HG03064 (cell line): ENCODE measurements at regions not wholly inside any gene's neighbourhood (a gene's known extent, or its start where the extent isn't known, plus 50 kb on each side); places are given as distances from the start of the nearest gene placed in this dataset.
"Not testable (repeated sequence)": the region's sequence is repeated elsewhere in the genome, so short reads cannot be mapped to it uniquely, and the experiment has no call there.

ENCODE experiments used
- ATAC-seq: cut with Tn5 transposase; IDR thresholded peaks from one replicate; pipeline ENCODE4 v1.9.1; 2021; ENCODE audit warnings: low read depth; ENCODE audit not compliant: unreplicated experiment

DNA sequence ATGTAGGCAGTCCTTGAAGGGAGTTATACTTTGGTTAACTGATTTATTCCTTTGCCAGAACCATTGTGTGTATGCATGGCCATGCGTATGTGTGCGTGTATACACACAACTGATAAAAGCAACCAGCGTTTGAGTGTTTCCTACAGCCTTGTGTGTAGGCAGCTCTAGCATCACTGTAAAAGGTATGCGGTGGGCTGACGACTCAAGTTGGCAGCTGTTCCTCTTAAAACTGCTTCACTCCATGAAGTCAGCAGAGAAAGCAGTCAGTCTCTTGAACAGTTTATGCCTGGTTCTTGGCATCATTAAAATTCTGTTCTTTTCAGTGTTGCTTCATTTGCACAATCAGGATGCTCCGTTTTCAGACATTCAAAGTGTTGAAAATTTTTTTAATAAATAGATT, 103.5 kb upstream of the FRMPD4 start:
- no peak for ATAC-seq

GRCh38 chrX:12042615-12043014, 95.7 kb upstream of the FRMPD4 start:
- ATAC-seq: no peak

DNA sequence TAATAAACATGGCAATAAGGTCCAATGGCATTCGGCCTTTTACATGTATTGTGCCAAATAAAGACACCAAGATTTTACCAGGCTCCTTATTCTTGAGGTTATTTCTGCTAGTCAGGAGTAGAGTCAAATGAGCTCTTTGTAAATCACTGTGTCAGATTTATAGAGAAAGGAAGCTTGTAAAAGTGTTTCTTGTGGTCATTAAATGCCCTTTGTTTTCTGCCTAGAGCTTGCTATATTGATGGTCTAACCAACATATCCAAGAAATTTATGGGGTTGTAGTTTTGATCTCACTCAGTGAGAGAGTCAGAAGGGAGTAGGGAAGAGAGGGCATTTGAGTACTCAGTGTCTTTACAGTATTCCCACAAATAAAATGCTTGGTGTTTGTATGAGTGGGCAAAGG, 86.2 kb upstream of the FRMPD4 start:
- no peak for ATAC-seq

DNA sequence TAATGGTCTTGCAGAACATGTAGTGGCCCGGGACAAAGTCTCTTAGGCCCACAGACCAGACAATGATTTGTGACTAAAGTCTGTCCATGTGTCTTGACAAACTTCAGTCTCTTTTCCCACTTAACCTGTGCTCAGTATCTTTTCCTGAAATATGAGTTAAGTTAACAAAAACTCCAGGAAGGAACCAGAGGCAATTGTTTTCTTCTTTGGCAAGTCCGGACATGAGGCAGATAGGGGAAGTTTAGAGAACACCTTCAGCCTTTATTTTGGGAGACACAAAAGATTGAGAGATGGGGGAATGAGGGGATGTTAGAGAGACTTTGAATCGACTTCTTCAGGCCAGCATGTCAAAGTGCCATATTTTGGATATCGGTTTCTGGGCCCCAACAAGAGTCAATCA, 80.2 kb upstream of the FRMPD4 start:
- ATAC-seq: no peak

DNA sequence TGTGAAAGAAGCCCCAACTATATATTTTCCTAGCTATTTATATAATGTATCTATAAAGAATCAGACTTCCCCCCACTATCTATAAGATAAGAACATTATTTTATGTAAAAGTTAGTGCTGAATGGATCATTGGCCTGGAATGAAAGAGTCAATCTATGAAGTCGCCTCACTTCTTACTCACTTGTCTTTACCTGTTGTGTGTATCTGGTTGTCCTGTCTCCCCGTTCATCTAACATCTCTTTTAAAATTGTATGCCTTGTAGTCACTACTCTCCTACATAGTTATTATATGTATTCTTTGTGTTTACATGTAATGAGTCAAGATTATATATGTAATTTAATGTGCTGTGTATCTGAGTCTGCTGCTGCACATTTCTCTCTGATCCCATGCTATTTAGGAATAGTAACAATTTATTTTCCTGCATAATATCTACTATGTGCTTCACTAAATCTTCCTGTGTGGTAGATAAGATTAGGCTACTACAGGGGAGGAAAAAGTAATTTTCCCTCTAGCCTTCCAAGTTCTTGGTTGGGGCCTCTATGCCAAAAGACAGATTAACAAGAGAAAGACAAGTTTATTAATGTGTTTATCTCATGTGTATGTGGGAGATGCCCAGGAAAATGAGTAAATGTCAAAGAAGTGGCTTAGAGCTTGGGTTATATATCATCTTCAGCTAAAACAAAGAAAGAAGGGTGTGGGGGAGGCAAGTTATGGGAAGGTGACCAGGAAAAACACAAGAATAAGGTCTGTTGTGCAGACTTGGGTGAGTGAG, 77.6 kb upstream of the FRMPD4 start:
- no peak for ATAC-seq

GRCh38 chrX:12065251-12065650, 73.0 kb upstream of the FRMPD4 start:
- no peak for ATAC-seq

GRCh38 chrX:12076046-12076445, 62.2 kb upstream of the FRMPD4 start:
- ATAC-seq: no peak

- no peak for ATAC-seq
Observed at GRCh38 chrX:12080265-12080664, 58.0 kb upstream of the FRMPD4 start.

GRCh38 chrX:12082959-12083358, 55.3 kb upstream of the FRMPD4 start:
- not testable (repeated sequence) for ATAC-seq
